UCSD-AML1 (cell line): ENCODE measurements at regions not wholly inside any gene's neighbourhood (a gene's known extent, or its start where the extent isn't known, plus 50 kb on each side); places are given as distances from the start of the nearest gene placed in this dataset.
A peak's percentile ranks its signal among the peaks of the same experiment; 100 is the strongest.
"Not testable (repeated sequence)": the region's sequence is repeated elsewhere in the genome, so short reads cannot be mapped to it uniquely, and the experiment has no call there.

Source experiments
- DNase-seq: peaks from one replicate; lab custom pipeline; 2025; ENCODE audit not compliant: unreplicated experiment; lab: John Stamatoyannopoulos, UW

GRCh38 chr12:84154991-84155930 is 757.3 kb downstream of the SLC6A15 start:
- DNase-seq = not testable (repeated sequence)

GRCh38 chr12:84154439-84154990 is 758.1 kb downstream of the SLC6A15 start:
- not testable (repeated sequence) for DNase-seq

- no peak for DNase-seq
Observed at GRCh38 chr12:84150201-84150600, 762.4 kb downstream of the SLC6A15 start.

- no peak for DNase-seq
Observed at GRCh38 chr12:84148335-84148734, 764.3 kb downstream of the SLC6A15 start.

- DNase-seq = no peak
Observed at GRCh38 chr12:84136862-84137367, 775.7 kb downstream of the SLC6A15 start.

GRCh38 chr12:84135586-84136279 is 776.9 kb downstream of the SLC6A15 start:
- DNase-seq = no peak

- no peak for DNase-seq
Observed at GRCh38 chr12:84134797-84135366, 777.7 kb downstream of the SLC6A15 start.

- no peak for DNase-seq
Observed at GRCh38 chr12:84131076-84131475, 781.5 kb downstream of the SLC6A15 start.

- DNase-seq = peak; percentile 1
Observed at GRCh38 chr12:84128117-84128991, 784.2 kb downstream of the SLC6A15 start.

- no peak for DNase-seq
Observed at GRCh38 chr12:84124211-84124610, 788.4 kb downstream of the SLC6A15 start.

GRCh38 chr12:84117190-84117589 is 795.4 kb downstream of the SLC6A15 start:
- DNase-seq = no peak

- DNase-seq = no peak
Observed at GRCh38 chr12:84113666-84114065, 798.9 kb downstream of the SLC6A15 start.

- not testable (repeated sequence) for DNase-seq
Observed at GRCh38 chr12:84103886-84104285, 808.7 kb downstream of the SLC6A15 start.

GRCh38 chr12:84101963-84102362 is 810.6 kb downstream of the SLC6A15 start:
- not testable (repeated sequence) for DNase-seq

- peak; percentile 10 for DNase-seq
Observed at GRCh38 chr12:84099591-84099990, 813.0 kb downstream of the SLC6A15 start.

GRCh38 chr12:84091651-84092050 is 820.9 kb downstream of the SLC6A15 start:
- no peak for DNase-seq

- no peak for DNase-seq
Observed at GRCh38 chr12:84089356-84089755, 823.2 kb downstream of the SLC6A15 start.

GRCh38 chr12:84085046-84085445 is 827.6 kb downstream of the SLC6A15 start:
- no peak for DNase-seq

- DNase-seq = no peak
Observed at GRCh38 chr12:84079626-84080025, 833.0 kb downstream of the SLC6A15 start.

- no peak for DNase-seq
Observed at GRCh38 chr12:84077679-84078078, 834.9 kb downstream of the SLC6A15 start.
